HepG2 (cell line): ENCODE measurements at regions not wholly inside any gene's neighbourhood (a gene's known extent, or its start where the extent isn't known, plus 50 kb on each side); places are given as distances from the start of the nearest gene placed in this dataset.

ENCODE experiments used
- CBX5 ChIP-seq: sonication (generic); formaldehyde crosslinking; IDR thresholded peaks from 2 replicates; pipeline ENCODE4 v1.4.0; 2020; ENCODE audit warnings: missing genetic modification reagents, borderline replicate concordance
- EED ChIP-seq: sonication (generic); formaldehyde crosslinking; IDR thresholded peaks from 2 replicates; pipeline ENCODE4 v1.5.0; 2020; ENCODE audit warnings: mild to moderate bottlenecking, missing genetic modification reagents
- HHEX ChIP-seq: IDR thresholded peaks from 2 replicates; pipeline ENCODE4 v1.6.1; 2016; ENCODE audit warnings: control low read depth
- HOXA3 ChIP-seq: sonication (generic); formaldehyde crosslinking; IDR thresholded peaks from 2 replicates; pipeline ENCODE4 v1.5.0; 2020; ENCODE audit warnings: missing genetic modification reagents
- ISL2 ChIP-seq: sonication (generic); formaldehyde crosslinking; IDR thresholded peaks from 2 replicates; pipeline ENCODE4 v1.5.0; 2020; ENCODE audit warnings: missing genetic modification reagents
- KLF6 ChIP-seq: IDR thresholded peaks from 2 replicates; pipeline ENCODE4 v1.8.0; 2016; ENCODE audit warnings: missing biosample characterization, missing genetic modification reagents
- LCORL ChIP-seq, 2 experiments: fragments of 450-650 bp in 1 of 2; sonication (generic) in 1 of 2; formaldehyde crosslinking in 1 of 2; IDR thresholded peaks; 2 replicates each; pipeline versions ENCODE4 v1.5.0 to v1.6.1; 2017 to 2020; ENCODE audit warnings: antibody characterized with exemption in 1 of 2, missing genetic modification reagents in 1 of 2
- PBX3 ChIP-seq: sonication (generic); formaldehyde crosslinking; IDR thresholded peaks from 2 replicates; pipeline ENCODE4 v1.8.1; 2023; ENCODE audit warnings: missing genetic modification reagents, inconsistent platforms, borderline replicate concordance
- PCBP2 ChIP-seq: fragments of 200-400 bp; formaldehyde crosslinking; optimal IDR thresholded peaks from 2 replicates; pipeline ENCODE3; 2018; ENCODE audit warnings: low read length, low read depth; ENCODE audit not compliant: poor library complexity, severe bottlenecking
- SAFB2 ChIP-seq: sonication (generic); formaldehyde crosslinking; IDR thresholded peaks from 2 replicates; pipeline ENCODE4 v1.5.1; 2020; ENCODE audit warnings: missing genetic modification reagents, low read depth, mild to moderate bottlenecking, borderline replicate concordance
- TAF1 ChIP-seq: sonication (generic); formaldehyde crosslinking; IDR thresholded peaks from 2 replicates; pipeline ENCODE4 v1.4.0; 2020; ENCODE audit warnings: missing genetic modification reagents
- ZFAT ChIP-seq: sonication (generic); formaldehyde crosslinking; conservative IDR thresholded peaks from 2 replicates; pipeline ENCODE4 v1.8.1; 2023; ENCODE audit warnings: missing genetic modification reagents, inconsistent platforms
- ZFY ChIP-seq: sonication (generic); formaldehyde crosslinking; IDR thresholded peaks from 2 replicates; pipeline ENCODE4 v1.4.0; 2020; ENCODE audit warnings: missing genetic modification reagents
- ZGPAT ChIP-seq: IDR thresholded peaks from 2 replicates; pipeline ENCODE4 v1.6.1; 2016; ENCODE audit warnings: mild to moderate bottlenecking
- ZNF224 ChIP-seq: sonication (generic); formaldehyde crosslinking; IDR thresholded peaks from 2 replicates; pipeline ENCODE4 v1.5.0; 2020; ENCODE audit warnings: mild to moderate bottlenecking, missing genetic modification reagents
- ZNF326 ChIP-seq: sonication (generic); formaldehyde crosslinking; IDR thresholded peaks from 2 replicates; pipeline ENCODE4 v1.4.0; 2020; ENCODE audit warnings: missing genetic modification reagents, borderline replicate concordance
- ZNF33B ChIP-seq: sonication (generic); formaldehyde crosslinking; IDR thresholded peaks from 2 replicates; pipeline ENCODE4 v1.5.1; 2020; ENCODE audit warnings: mild to moderate bottlenecking, missing genetic modification reagents
- ZNF354B ChIP-seq: sonication (generic); formaldehyde crosslinking; IDR thresholded peaks from 2 replicates; pipeline ENCODE4 v1.8.0; 2022; ENCODE audit warnings: mild to moderate bottlenecking, missing genetic modification reagents
- ZNF432 ChIP-seq: sonication (generic); formaldehyde crosslinking; IDR thresholded peaks from 2 replicates; pipeline ENCODE4 v1.5.0; 2020; ENCODE audit warnings: missing genetic modification reagents, mild to moderate bottlenecking, borderline replicate concordance
- ZNF556 ChIP-seq: sonication (generic); formaldehyde crosslinking; IDR thresholded peaks from 2 replicates; pipeline ENCODE4 v1.4.0; 2020; ENCODE audit warnings: mild to moderate bottlenecking, missing genetic modification reagents, borderline replicate concordance
- ZNF737 ChIP-seq: sonication (generic); formaldehyde crosslinking; IDR thresholded peaks from 2 replicates; pipeline ENCODE4 v1.5.0; 2020; ENCODE audit warnings: missing genetic modification reagents, mild to moderate bottlenecking, borderline replicate concordance
- ZNF788 ChIP-seq: sonication (generic); formaldehyde crosslinking; IDR thresholded peaks from 2 replicates; pipeline ENCODE4 v1.5.0; 2020; ENCODE audit warnings: mild to moderate bottlenecking, missing genetic modification reagents, borderline replicate concordance
- TF ChIP-seq, protein P1 (sequence below): IDR thresholded peaks from 2 replicates; pipeline ENCODE4 v1.6.1; 2012; ENCODE audit warnings: low read depth, low read length, improper control_type of control experiment
- TF ChIP-seq, protein P2 (sequence below): sonication (generic); formaldehyde crosslinking; IDR thresholded peaks from 2 replicates; pipeline ENCODE4 v1.5.0; 2020; ENCODE audit warnings: missing genetic modification reagents

DNA sequence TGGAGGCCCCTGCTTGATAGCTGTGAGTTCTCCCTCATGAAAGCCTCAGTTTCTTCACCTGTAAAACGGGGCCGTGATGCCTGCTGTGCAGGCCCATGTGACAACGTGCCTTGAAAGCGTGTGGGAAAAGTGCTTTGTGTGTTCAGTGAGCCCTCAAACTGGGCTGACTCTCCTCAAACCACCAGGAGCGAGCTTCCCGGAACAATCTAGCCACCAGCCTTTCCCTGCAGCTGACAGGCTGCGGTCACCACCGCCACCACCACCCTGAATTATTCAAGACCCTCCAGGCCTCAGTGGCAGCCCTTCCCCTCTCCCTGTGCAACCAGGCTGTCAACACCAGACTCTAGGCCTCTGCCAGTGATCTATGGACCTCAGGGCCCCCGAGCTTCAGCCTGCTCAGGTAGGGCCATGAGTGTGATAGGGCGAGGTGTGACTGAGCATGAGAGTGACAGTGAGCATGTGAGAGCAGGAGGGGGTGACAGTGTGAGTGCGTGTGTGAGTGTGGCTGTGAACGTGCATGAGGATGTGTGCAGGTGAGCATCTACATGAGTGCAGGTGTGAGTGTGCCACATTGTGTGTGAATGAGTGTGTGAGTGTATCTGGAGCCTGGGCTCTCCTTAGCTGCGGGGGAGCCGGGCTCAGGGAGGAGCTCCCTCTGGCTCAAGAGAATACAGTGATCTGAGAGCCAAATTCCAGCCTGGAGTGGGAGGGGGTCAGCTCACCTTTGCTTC is 53.3 kb upstream of the PSD2 start (continued):
- TF ChIP-seq ZGPAT (0 out of 2 replicates have a peak, but pooled peaks have one; percentile 49), LCORL (IDR thresholded peaks at IDR 0.05) (no peak), LCORL (CRISPR knock-in tag; IDR thresholded peaks at IDR 0.05) (peak; percentile 93), ZNF326 (no peak), HOXA3 (CRISPR knock-in tag) (peak; percentile 80), ZNF354B (CRISPR knock-in tag) (no peak), ZNF737 (CRISPR knock-in tag) (no peak), EED (peak; percentile 70; the same call in 1 of the 2 replicates), PBX3 (CRISPR knock-in tag) (no peak), CBX5 (CRISPR knock-in tag) (peak; percentile 18; the same call in 1 of the 2 replicates), PCBP2 (no peak), ZNF432 (CRISPR knock-in tag) (no peak), KLF6 (no peak), SAFB2 (no peak), ZNF33B (CRISPR knock-in tag) (0 out of 2 replicates have a peak, but pooled peaks have one; percentile 83), ZNF788 (CRISPR knock-in tag) (peak; percentile 59; the same call in 1 of the 2 replicates), ZNF556 (CRISPR knock-in tag) (peak; percentile 76), ZFAT (CRISPR knock-in tag) (no peak), ZFY (CRISPR knock-in tag) (peak; percentile 91), ZNF224 (CRISPR knock-in tag) (0 out of 2 replicates have a peak, but pooled peaks have one; percentile 38), TAF1 (no peak), ISL2 (CRISPR knock-in tag) (no peak), HHEX (CRISPR knock-in tag) (no peak)
- TF ChIP-seq, protein P1, sequence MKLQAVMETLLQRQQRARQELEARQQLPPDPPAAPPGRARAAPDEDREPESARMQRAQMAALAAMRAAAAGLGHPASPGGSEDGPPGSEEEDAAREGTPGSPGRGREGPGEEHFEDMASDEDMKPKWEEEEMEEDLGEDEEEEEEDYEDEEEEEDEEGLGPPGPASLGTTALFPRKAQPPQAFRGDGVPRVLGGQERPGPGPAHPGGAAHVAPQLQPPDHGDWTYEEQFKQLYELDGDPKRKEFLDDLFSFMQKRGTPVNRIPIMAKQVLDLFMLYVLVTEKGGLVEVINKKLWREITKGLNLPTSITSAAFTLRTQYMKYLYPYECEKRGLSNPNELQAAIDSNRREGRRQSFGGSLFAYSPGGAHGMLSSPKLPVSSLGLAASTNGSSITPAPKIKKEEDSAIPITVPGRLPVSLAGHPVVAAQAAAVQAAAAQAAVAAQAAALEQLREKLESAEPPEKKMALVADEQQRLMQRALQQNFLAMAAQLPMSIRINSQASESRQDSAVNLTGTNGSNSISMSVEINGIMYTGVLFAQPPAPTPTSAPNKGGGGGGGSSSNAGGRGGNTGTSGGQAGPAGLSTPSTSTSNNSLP, result no peak
- TF ChIP-seq, protein P2, sequence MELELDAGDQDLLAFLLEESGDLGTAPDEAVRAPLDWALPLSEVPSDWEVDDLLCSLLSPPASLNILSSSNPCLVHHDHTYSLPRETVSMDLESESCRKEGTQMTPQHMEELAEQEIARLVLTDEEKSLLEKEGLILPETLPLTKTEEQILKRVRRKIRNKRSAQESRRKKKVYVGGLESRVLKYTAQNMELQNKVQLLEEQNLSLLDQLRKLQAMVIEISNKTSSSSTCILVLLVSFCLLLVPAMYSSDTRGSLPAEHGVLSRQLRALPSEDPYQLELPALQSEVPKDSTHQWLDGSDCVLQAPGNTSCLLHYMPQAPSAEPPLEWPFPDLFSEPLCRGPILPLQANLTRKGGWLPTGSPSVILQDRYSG, result no peak
